Activated T-cell treated with anti-CD3 and anti-CD28 coated beads, Interleukin-2, amount 50 U/mL, for 48 hours (primary cell): ENCODE measurements at regions not wholly inside any gene's neighbourhood (a gene's known extent, or its start where the extent isn't known, plus 50 kb on each side); places are given as distances from the start of the nearest gene placed in this dataset.
"Not testable (repeated sequence)": the region's sequence is repeated elsewhere in the genome, so short reads cannot be mapped to it uniquely, and the experiment has no call there.

Source experiments
- DNase-seq, 2 experiments: peaks; one replicate each; pipeline ENCODE4 v3.0.0-alpha.2; 2020

GRCh38 chr10:124159153-124159552 is 65.8 kb upstream of the CHST15 start:
- no peak for DNase-seq

- no peak for DNase-seq
These were observed 65.2 kb upstream of the CHST15 start for GRCh38 chr10:124158592-124158991.

- no peak for DNase-seq
These were observed 63.9 kb upstream of the CHST15 start for GRCh38 chr10:124157271-124157681.

- DNase-seq = no peak
These were observed 63.3 kb upstream of the CHST15 start for GRCh38 chr10:124156524-124157260.

- DNase-seq = no peak
These were observed 62.5 kb upstream of the CHST15 start for GRCh38 chr10:124155781-124156435.

GRCh38 chr10:124153023-124153826 is 59.8 kb upstream of the CHST15 start:
- peak; percentile 56 to 63 for DNase-seq

GRCh38 chr10:124152139-124153022 is 59.0 kb upstream of the CHST15 start:
- no peak for DNase-seq

- DNase-seq = no peak
These were observed 58.2 kb upstream of the CHST15 start for GRCh38 chr10:124151466-124152095.

GRCh38 chr10:124150807-124151417 is 57.5 kb upstream of the CHST15 start:
- DNase-seq = no peak

GRCh38 chr10:124150189-124150806 is 56.9 kb upstream of the CHST15 start:
- no peak for DNase-seq

GRCh38 chr10:124149189-124150042 is 56.0 kb upstream of the CHST15 start:
- DNase-seq = no peak

GRCh38 chr10:124148509-124149188 is 55.3 kb upstream of the CHST15 start:
- DNase-seq = not testable (repeated sequence)

GRCh38 chr10:124146483-124146882 is 53.1 kb upstream of the CHST15 start:
- DNase-seq = no peak

GRCh38 chr10:124145109-124145870 is 51.9 kb upstream of the CHST15 start:
- DNase-seq = no peak

- no peak for DNase-seq
These were observed 51.1 kb upstream of the CHST15 start for GRCh38 chr10:124144536-124144935.

- no peak for DNase-seq
These were observed 50.3 kb upstream of the CHST15 start for GRCh38 chr10:124143721-124144120.
